Stimulated activated CD4-positive, alpha-beta T cell treated with anti-CD3 and anti-CD28 coated beads, Interleukin-4, amount 100 ng/mL, for 48 hours (primary cell): ENCODE measurements at regions not wholly inside any gene's neighbourhood (a gene's known extent, or its start where the extent isn't known, plus 50 kb on each side); places are given as distances from the start of the nearest gene placed in this dataset.

ENCODE experiments used
- DNase-seq, 2 donors: peaks; one replicate each; pipeline ENCODE4 v3.0.0-alpha.2; 2020; ENCODE audit warnings: low read depth in 2 of 2

- no peak for DNase-seq
Measured at GRCh38 chr4:127069675-127070074, 563.1 kb upstream of the INTU start.

DNA sequence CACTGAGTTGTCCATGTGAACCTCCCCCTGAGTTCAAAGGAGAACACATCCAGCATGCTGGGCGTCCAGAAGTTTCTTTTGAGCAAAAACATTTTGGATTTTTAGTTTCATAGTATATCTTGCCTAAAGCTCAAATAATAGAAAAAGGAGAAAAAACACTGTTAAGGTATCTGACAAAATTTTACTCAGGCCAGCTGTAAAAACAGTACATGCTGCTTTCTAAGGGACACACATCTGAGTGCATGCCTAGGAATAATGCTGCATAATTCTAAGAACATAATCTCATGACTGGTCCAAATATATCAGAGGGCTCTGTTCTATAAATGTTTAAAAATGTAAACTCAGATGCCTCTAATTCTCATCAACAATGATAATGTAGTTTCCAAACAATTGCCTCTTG lies 561.3 kb upstream of the INTU start:
- DNase-seq = no peak

DNA sequence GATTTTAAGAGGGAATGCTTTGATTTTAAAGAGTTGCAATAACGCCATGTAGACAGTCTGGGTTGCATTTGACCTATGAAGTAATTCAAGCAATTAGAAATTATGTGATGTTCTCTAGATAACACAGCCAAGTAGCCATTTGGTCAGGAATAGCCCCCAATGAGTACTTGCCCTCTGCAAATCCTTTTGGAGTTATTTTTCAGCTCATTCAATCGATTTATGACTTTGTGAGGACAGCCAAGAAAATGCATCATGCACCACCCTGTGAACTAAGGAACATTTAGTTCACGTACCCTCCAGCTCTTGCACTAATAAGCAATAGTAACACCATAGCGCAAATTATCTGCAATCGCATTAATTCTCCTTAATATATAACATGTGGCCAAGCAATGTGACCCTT lies 552.6 kb upstream of the INTU start:
- no peak for DNase-seq

- no peak for DNase-seq
Measured at GRCh38 chr4:127081041-127081440, 551.7 kb upstream of the INTU start.

GRCh38 chr4:127082986-127083385 lies 549.8 kb upstream of the INTU start:
- DNase-seq = no peak

- no peak for DNase-seq
Measured at GRCh38 chr4:127084666-127085065, 548.1 kb upstream of the INTU start.

GRCh38 chr4:127097061-127097460 lies 535.7 kb upstream of the INTU start:
- DNase-seq = no peak

DNA sequence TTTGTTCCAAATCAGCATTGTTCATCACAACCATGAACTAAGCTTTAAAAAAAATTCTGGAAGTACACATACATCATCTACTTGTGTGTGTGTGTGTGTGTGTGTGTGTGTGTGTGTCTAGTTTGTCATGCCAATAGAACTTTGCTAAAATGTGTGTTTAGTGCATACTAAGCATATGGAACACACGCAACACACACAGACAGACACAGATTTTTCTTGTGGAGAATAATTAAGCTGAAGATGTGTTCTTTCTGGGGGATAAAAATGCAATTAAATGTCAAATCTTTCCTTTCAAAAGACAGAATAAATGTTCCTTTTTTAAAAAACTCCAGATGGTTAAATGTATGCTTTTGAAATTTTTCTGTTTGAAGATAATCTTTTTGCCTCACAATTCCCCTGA lies 530.4 kb upstream of the INTU start:
- no peak for DNase-seq

DNA sequence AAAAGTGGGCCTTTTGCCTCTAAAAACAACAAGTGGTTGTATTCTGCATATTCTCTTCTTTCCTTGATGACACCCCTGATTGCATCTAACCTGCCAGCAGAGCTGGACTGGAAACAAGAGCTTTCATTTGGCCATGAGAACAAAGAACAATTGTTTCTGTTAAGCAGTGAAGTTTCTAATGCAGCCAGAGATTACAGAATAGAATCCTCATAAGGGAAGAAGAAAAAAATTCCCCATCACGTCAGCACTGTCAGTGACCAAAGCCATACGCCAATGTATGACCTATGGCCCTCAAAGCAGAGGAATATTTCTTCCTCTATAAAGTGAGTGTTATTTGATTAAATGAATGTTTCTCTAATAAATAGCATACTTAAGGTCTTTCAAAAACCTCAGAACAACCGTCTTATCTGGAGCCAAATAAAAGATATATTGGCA lies 529.1 kb upstream of the INTU start:
- DNase-seq = no peak

DNA sequence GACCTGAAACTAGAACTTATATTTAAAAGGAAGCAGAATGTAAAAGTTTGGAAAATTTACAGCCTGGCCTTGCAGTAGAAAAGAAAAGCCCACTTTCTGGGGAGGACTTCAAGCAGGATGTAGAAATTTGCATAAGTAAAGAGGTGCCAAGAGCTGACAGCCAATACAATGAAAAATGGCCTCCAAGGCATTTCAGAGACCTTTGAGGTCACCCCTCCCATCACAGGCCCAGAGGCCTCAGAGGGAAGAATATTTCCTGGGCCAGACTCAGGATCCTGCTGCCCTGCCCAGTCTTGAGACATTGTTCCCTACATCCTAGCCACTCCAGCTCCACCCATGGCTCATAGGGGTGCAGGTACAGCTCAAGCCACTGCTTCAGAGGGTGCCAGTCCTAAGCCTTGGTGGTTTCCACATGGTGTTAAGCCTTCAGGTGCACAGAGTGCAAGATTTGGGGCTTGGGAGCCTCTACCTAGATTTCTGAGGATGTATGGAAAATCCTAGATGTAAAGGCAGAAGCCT lies 518.9 kb upstream of the INTU start:
- DNase-seq = no peak

GRCh38 chr4:127118681-127119080 lies 514.1 kb upstream of the INTU start:
- no peak for DNase-seq

- DNase-seq = no peak
Measured at GRCh38 chr4:127120441-127121090, 512.2 kb upstream of the INTU start.

GRCh38 chr4:127124919-127125318 lies 507.8 kb upstream of the INTU start:
- DNase-seq = no peak

- no peak for DNase-seq
Measured at GRCh38 chr4:127126718-127127117, 506.0 kb upstream of the INTU start.

- DNase-seq = no peak
Measured at GRCh38 chr4:127131527-127131926, 501.2 kb upstream of the INTU start.

GRCh38 chr4:127134490-127134889 lies 498.3 kb upstream of the INTU start:
- DNase-seq = no peak

DNA sequence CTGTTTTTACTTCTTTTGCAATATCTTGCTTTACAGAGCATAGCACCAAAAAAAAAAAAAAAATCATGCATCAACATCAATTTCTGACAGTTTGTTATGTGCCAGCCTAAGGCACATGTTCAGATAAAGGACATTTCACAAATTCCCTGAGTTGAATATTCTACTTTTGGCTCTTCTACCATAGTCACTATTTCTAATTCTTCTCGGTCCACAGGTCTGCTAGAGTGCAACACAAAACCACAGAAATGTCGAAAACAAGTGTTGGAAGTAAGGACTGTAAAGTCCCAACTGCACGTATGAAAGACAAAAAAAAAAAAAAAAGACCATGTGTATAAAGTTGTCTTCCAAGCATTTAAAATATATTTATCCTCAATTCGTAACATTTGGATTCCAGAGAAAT lies 494.2 kb upstream of the INTU start:
- DNase-seq = no peak

DNA sequence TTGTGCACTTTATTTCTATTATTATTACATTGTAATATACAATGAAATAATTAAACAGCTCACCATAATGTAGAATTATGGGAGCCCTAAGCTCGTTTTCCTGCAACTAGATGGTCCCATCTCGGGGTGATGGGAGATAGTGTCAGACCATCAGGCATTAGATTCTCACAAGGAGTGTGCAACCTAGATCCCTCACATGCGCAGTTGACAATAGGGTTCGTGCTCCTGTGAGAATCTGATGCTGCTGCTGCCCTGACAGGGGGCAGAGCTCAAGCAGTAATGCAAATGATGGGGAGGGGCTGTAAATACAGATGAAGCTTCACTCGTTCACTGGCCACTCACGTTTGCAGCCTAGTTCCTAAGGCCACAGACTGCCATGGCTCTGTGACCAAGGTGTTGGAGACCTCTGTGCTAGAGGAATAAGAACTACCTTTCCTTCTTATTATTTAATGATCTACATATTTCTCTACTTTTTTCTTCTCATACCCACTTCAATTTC lies 492.9 kb upstream of the INTU start:
- no peak for DNase-seq

- no peak for DNase-seq
Measured at GRCh38 chr4:127140306-127140705, 492.5 kb upstream of the INTU start.

DNA sequence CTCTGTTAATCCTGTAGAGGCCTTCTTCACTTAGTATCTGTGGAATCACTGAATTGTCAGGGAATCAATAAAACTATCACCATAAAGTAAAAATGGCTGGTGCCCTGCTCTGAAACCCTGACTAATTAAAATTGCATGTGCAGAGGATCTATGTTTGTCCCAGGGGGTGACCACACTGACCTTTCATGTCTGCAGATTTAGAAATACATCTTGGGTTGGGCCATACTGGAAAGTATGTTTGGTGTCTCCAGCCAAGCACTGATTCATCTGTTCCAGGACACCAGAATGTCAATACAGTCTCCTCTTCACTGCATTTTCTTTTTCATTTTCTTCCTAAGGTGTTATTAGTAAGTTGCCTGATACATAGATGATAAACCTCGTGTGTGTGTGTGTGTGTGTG lies 490.9 kb upstream of the INTU start:
- no peak for DNase-seq

- no peak for DNase-seq
Measured at GRCh38 chr4:127143460-127144195, 489.1 kb upstream of the INTU start.

GRCh38 chr4:127145006-127145540 lies 487.7 kb upstream of the INTU start:
- DNase-seq = no peak

GRCh38 chr4:127148165-127148564 lies 484.6 kb upstream of the INTU start:
- DNase-seq = no peak
